ENCODE measurements at regions not wholly inside any gene's neighbourhood (a gene's known extent, or its start where the extent isn't known, plus 50 kb on each side); places are given as distances from the start of the nearest gene placed in this dataset.

GRCh38 chr20:4569092-4569491 is 117.2 kb upstream of the PRNP start:
- peaks cover 0 to 3% of the 10 kb centered on the region in 2 experiments; a peak in 1 of 4 replicates for H3K27me3 ChIP-seq (replicated peaks in 1 of 2; ENCODE audit: control insufficient read depth in 2 of 2, insufficient read depth in 2 of 2, low read length in 1 of 2)
- in situ Hi-C loops (cut with MboI): no loop called here
- H3K9me3 ChIP-seq (replicated peaks; ENCODE audit: control insufficient read depth, insufficient read depth, low read length): no peaks in the 10 kb centered on the region
- H3K4me3 ChIP-seq: no peak overlapping the region
- TF ChIP-seq CTCF (IDR thresholded peaks at IDR 0.05 in 2 of 3, conservative IDR thresholded peaks at IDR 0.05 in 1 of 3; ENCODE audit: control insufficient read depth in 2 of 3, extremely low read depth in 1 of 3, insufficient read depth in 1 of 3, low read depth in 3 of 3, low read length in 3 of 3) (peak in 2 of 3 experiments; percentile 16 to 38; a peak in 2 of 6 replicates), IRF3 (IDR thresholded peaks at IDR 0.05) (no peak), KDM1A (IDR thresholded peaks at IDR 0.05; ENCODE audit: borderline replicate concordance) (no peak), RAD21 (IDR thresholded peaks at IDR 0.05; ENCODE audit: insufficient read depth, low read depth, low read length) (no peak), BCLAF1 (IDR thresholded peaks at IDR 0.05) (no peak)
- H3K4me1 ChIP-seq (ENCODE audit: control insufficient read depth, insufficient read depth, low read length): no peaks in the 10 kb centered on the region
- no TSS peak for BruUV-seq (replicated peaks)
- H3K79me2 ChIP-seq (ENCODE audit: control insufficient read depth, insufficient read depth, low read length): no peaks in the 10 kb centered on the region
- no peak overlapping the region for H3K9ac ChIP-seq (ENCODE audit: control insufficient read depth, insufficient read depth, low read length)
- no peak overlapping the region for H3K27ac ChIP-seq (ENCODE audit: control insufficient read depth, insufficient read depth)
- 40% methylated on average over 2 of the region's 2 CpGs for WGBS (ENCODE audit: insufficient coverage, insufficient replicate concordance, low lambda C conversion rate, missing lambda C conversion rate)
- DNase-seq (ENCODE audit: low read depth, low spot score) (no peak), ATAC-seq (no peak), FAIRE-seq (no peak)
- POLR2A ChIA-PET: no interaction called here
- no peaks in the 10 kb centered on the region for H3K36me3 ChIP-seq (ENCODE audit: control insufficient read depth in 2 of 2, insufficient read depth in 2 of 2, low read length in 1 of 2)
- RAD21 ChIA-PET (ENCODE audit: unreplicated experiment): no interaction called here
- H2AFZ ChIP-seq (ENCODE audit: control insufficient read depth, low read depth, low read length): no peak overlapping the region
- SMC1A ChIA-PET (ENCODE audit: uncharacterized antibody, unreplicated experiment): no interaction called here
- CTCF ChIA-PET: interaction anchor here (1.4 kb wide), 1 partner anchor 42 kb away, joined by 3 read pairs; no protein-coding TSS in a partner anchor
- intact Hi-C loops (cut with micrococcal nuclease; ENCODE audit: unreplicated experiment): no loop called here
- no peak overlapping the region for H3K4me2 ChIP-seq (ENCODE audit: control insufficient read depth, insufficient read depth)
- no peaks in the 10 kb centered on the region for H4K20me1 ChIP-seq (ENCODE audit: control insufficient read depth, insufficient read depth)

Measured in GM12878 (cell line).